CD4-positive, alpha-beta T cell treated with Interleukin-4 for 4 hours (primary cell): ENCODE measurements at regions not wholly inside any gene's neighbourhood (a gene's known extent, or its start where the extent isn't known, plus 50 kb on each side); places are given as distances from the start of the nearest gene placed in this dataset.

ENCODE experiments used
- DNase-seq: peaks from one replicate; pipeline ENCODE4 v3.0.0-alpha.2; 2020

- DNase-seq: no peak
Observed at GRCh38 chr15:96415513-96416217, 85.2 kb downstream of the NR2F2 start.

GRCh38 chr15:96416218-96416933 lies 85.9 kb downstream of the NR2F2 start:
- no peak for DNase-seq

GRCh38 chr15:96416934-96417759 lies 86.6 kb downstream of the NR2F2 start:
- no peak for DNase-seq

GRCh38 chr15:96417760-96418130 lies 87.2 kb downstream of the NR2F2 start:
- no peak for DNase-seq

- DNase-seq: no peak
Observed at GRCh38 chr15:96418146-96418545, 87.6 kb downstream of the NR2F2 start.

GRCh38 chr15:96421178-96421601 lies 90.7 kb downstream of the NR2F2 start:
- DNase-seq: no peak

- DNase-seq: no peak
Observed at GRCh38 chr15:96422125-96422524, 91.6 kb downstream of the NR2F2 start.

GRCh38 chr15:96424674-96425073 lies 94.2 kb downstream of the NR2F2 start:
- no peak for DNase-seq

GRCh38 chr15:96428742-96429141 lies 98.2 kb downstream of the NR2F2 start:
- no peak for DNase-seq

GRCh38 chr15:96431786-96432185 lies 101.3 kb downstream of the NR2F2 start:
- DNase-seq: no peak

GRCh38 chr15:96435022-96435421 lies 104.5 kb downstream of the NR2F2 start:
- no peak for DNase-seq

- DNase-seq: no peak
Observed at GRCh38 chr15:96435841-96436240, 105.3 kb downstream of the NR2F2 start.

- DNase-seq: no peak
Observed at GRCh38 chr15:96440978-96441377, 110.5 kb downstream of the NR2F2 start.

- no peak for DNase-seq
Observed at GRCh38 chr15:96442076-96442475, 111.6 kb downstream of the NR2F2 start.

GRCh38 chr15:96444865-96445264 lies 114.4 kb downstream of the NR2F2 start:
- no peak for DNase-seq

GRCh38 chr15:96448923-96449322 lies 118.4 kb downstream of the NR2F2 start:
- no peak for DNase-seq

GRCh38 chr15:96457841-96458240 lies 127.3 kb downstream of the NR2F2 start:
- DNase-seq: no peak

- DNase-seq: no peak
Observed at GRCh38 chr15:96460106-96460505, 129.6 kb downstream of the NR2F2 start.

GRCh38 chr15:96462768-96463750 lies 132.6 kb downstream of the NR2F2 start:
- DNase-seq: no peak

- no peak for DNase-seq
Observed at GRCh38 chr15:96466389-96466947, 136.0 kb downstream of the NR2F2 start.

- DNase-seq: no peak
Observed at GRCh38 chr15:96468036-96468435, 137.5 kb downstream of the NR2F2 start.

- DNase-seq: no peak
Observed at GRCh38 chr15:96470681-96471310, 140.3 kb downstream of the NR2F2 start.
